ENCODE measurements at regions not wholly inside any gene's neighbourhood (a gene's known extent, or its start where the extent isn't known, plus 50 kb on each side); places are given as distances from the start of the nearest gene placed in this dataset.

GRCh38 chr2:6475155-6475940 is 390.4 kb downstream of the CMPK2 start:
- Histone ChIP-seq H3K4me3 (ENCODE audit: low read length in 2 of 2) (no peak overlapping the region), H3K27me3 (ENCODE audit: control insufficient read depth in 2 of 2, insufficient read depth in 2 of 2, low read length in 2 of 2) (no peaks in the 10 kb centered on the region), H3K27ac (ENCODE audit: low read depth in 2 of 2, low read length in 2 of 2) (no peak overlapping the region), H3K9ac (ENCODE audit: low read depth in 1 of 2, low read length in 2 of 2) (no peak overlapping the region), H3K9me3 (ENCODE audit: control insufficient read depth in 2 of 2, low read length in 2 of 2) (no peaks in the 10 kb centered on the region), H3K4me1 (ENCODE audit: control insufficient read depth in 2 of 2, insufficient read depth in 2 of 2, low read length in 2 of 2) (no peaks in the 10 kb centered on the region), H3K36me3 (ENCODE audit: control insufficient read depth in 2 of 2, insufficient read depth in 2 of 2, low read length in 2 of 2) (no peaks in the 10 kb centered on the region)

- Histone ChIP-seq H3K9ac (ENCODE audit: low read depth in 1 of 2, low read length in 2 of 2) (no peak overlapping the region), H3K9me3 (ENCODE audit: control insufficient read depth in 2 of 2, low read length in 2 of 2) (no peaks in the 10 kb centered on the region), H3K4me3 (ENCODE audit: low read length in 2 of 2) (no peak overlapping the region), H3K36me3 (ENCODE audit: control insufficient read depth in 2 of 2, insufficient read depth in 2 of 2, low read length in 2 of 2) (no peaks in the 10 kb centered on the region), H3K27ac (ENCODE audit: low read depth in 2 of 2, low read length in 2 of 2) (no peak overlapping the region), H3K27me3 (ENCODE audit: control insufficient read depth in 2 of 2, insufficient read depth in 2 of 2, low read length in 2 of 2) (no peaks in the 10 kb centered on the region), H3K4me1 (ENCODE audit: control insufficient read depth in 2 of 2, insufficient read depth in 2 of 2, low read length in 2 of 2) (no peaks in the 10 kb centered on the region)
These were observed 385.2 kb downstream of the CMPK2 start for GRCh38 chr2:6480514-6480913.

- H3K27me3 ChIP-seq (ENCODE audit: control insufficient read depth in 2 of 2, insufficient read depth in 2 of 2, low read length in 2 of 2) = no peaks in the 10 kb centered on the region
- no peak overlapping the region for H3K9ac ChIP-seq (ENCODE audit: low read depth in 1 of 2, low read length in 2 of 2)
- no peak overlapping the region for H3K27ac ChIP-seq (ENCODE audit: low read depth in 2 of 2, low read length in 2 of 2)
- H3K9me3 ChIP-seq (ENCODE audit: control insufficient read depth in 2 of 2, low read length in 2 of 2) = no peaks in the 10 kb centered on the region
- H3K36me3 ChIP-seq (ENCODE audit: control insufficient read depth in 2 of 2, insufficient read depth in 2 of 2, low read length in 2 of 2) = no peaks in the 10 kb centered on the region
- H3K4me3 ChIP-seq (ENCODE audit: low read length in 2 of 2) = no peak overlapping the region
- no peaks in the 10 kb centered on the region for H3K4me1 ChIP-seq (ENCODE audit: control insufficient read depth in 2 of 2, insufficient read depth in 2 of 2, low read length in 2 of 2)
These were observed 383.5 kb downstream of the CMPK2 start for GRCh38 chr2:6482256-6482655.

GRCh38 chr2:6487765-6488164 is 377.9 kb downstream of the CMPK2 start:
- Histone ChIP-seq H3K27me3 (ENCODE audit: control insufficient read depth in 2 of 2, insufficient read depth in 2 of 2, low read length in 2 of 2) (no peaks in the 10 kb centered on the region), H3K4me3 (ENCODE audit: low read length in 2 of 2) (no peak overlapping the region), H3K36me3 (ENCODE audit: control insufficient read depth in 2 of 2, insufficient read depth in 2 of 2, low read length in 2 of 2) (no peaks in the 10 kb centered on the region), H3K9me3 (ENCODE audit: control insufficient read depth in 2 of 2, low read length in 2 of 2) (no peaks in the 10 kb centered on the region), H3K4me1 (ENCODE audit: control insufficient read depth in 2 of 2, insufficient read depth in 2 of 2, low read length in 2 of 2) (no peaks in the 10 kb centered on the region), H3K27ac (ENCODE audit: low read depth in 2 of 2, low read length in 2 of 2) (no peak overlapping the region), H3K9ac (ENCODE audit: low read depth in 1 of 2, low read length in 2 of 2) (no peak overlapping the region)

GRCh38 chr2:6492573-6492972 is 373.1 kb downstream of the CMPK2 start:
- Histone ChIP-seq H3K9ac (ENCODE audit: low read depth in 1 of 2, low read length in 2 of 2) (no peak overlapping the region), H3K27ac (ENCODE audit: low read depth in 2 of 2, low read length in 2 of 2) (no peak overlapping the region), H3K4me3 (ENCODE audit: low read length in 2 of 2) (no peak overlapping the region), H3K9me3 (ENCODE audit: control insufficient read depth in 2 of 2, low read length in 2 of 2) (no peaks in the 10 kb centered on the region), H3K4me1 (ENCODE audit: control insufficient read depth in 2 of 2, insufficient read depth in 2 of 2, low read length in 2 of 2) (no peaks in the 10 kb centered on the region), H3K27me3 (ENCODE audit: control insufficient read depth in 2 of 2, insufficient read depth in 2 of 2, low read length in 2 of 2) (no peaks in the 10 kb centered on the region), H3K36me3 (ENCODE audit: control insufficient read depth in 2 of 2, insufficient read depth in 2 of 2, low read length in 2 of 2) (no peaks in the 10 kb centered on the region)

- no peaks in the 10 kb centered on the region for H3K36me3 ChIP-seq (ENCODE audit: control insufficient read depth in 2 of 2, insufficient read depth in 2 of 2, low read length in 2 of 2)
- H3K4me3 ChIP-seq (ENCODE audit: low read length in 2 of 2) = no peak overlapping the region
- H3K27me3 ChIP-seq (ENCODE audit: control insufficient read depth in 2 of 2, insufficient read depth in 2 of 2, low read length in 2 of 2) = no peaks in the 10 kb centered on the region
- no peaks in the 10 kb centered on the region for H3K9me3 ChIP-seq (ENCODE audit: control insufficient read depth in 2 of 2, low read length in 2 of 2)
- no peak overlapping the region for H3K27ac ChIP-seq (ENCODE audit: low read depth in 2 of 2, low read length in 2 of 2)
- no peak overlapping the region for H3K9ac ChIP-seq (ENCODE audit: low read depth in 1 of 2, low read length in 2 of 2)
- no peaks in the 10 kb centered on the region for H3K4me1 ChIP-seq (ENCODE audit: control insufficient read depth in 2 of 2, insufficient read depth in 2 of 2, low read length in 2 of 2)
These were observed 372.4 kb downstream of the CMPK2 start for GRCh38 chr2:6493266-6493665.

- Histone ChIP-seq H3K9me3 (ENCODE audit: control insufficient read depth in 2 of 2, low read length in 2 of 2) (no peaks in the 10 kb centered on the region), H3K36me3 (ENCODE audit: control insufficient read depth in 2 of 2, insufficient read depth in 2 of 2, low read length in 2 of 2) (no peaks in the 10 kb centered on the region), H3K4me3 (ENCODE audit: low read length in 2 of 2) (no peak overlapping the region), H3K9ac (ENCODE audit: low read depth in 1 of 2, low read length in 2 of 2) (no peak overlapping the region), H3K27me3 (ENCODE audit: control insufficient read depth in 2 of 2, insufficient read depth in 2 of 2, low read length in 2 of 2) (no peaks in the 10 kb centered on the region), H3K4me1 (ENCODE audit: control insufficient read depth in 2 of 2, insufficient read depth in 2 of 2, low read length in 2 of 2) (no peaks in the 10 kb centered on the region), H3K27ac (ENCODE audit: low read depth in 2 of 2, low read length in 2 of 2) (no peak overlapping the region)
These were observed 372.0 kb downstream of the CMPK2 start for GRCh38 chr2:6493669-6494068.

GRCh38 chr2:6495466-6495865 is 370.2 kb downstream of the CMPK2 start:
- H3K4me1 ChIP-seq (ENCODE audit: control insufficient read depth in 2 of 2, insufficient read depth in 2 of 2, low read length in 2 of 2) = no peaks in the 10 kb centered on the region
- H3K27ac ChIP-seq (ENCODE audit: low read depth in 2 of 2, low read length in 2 of 2) = no peak overlapping the region
- H3K36me3 ChIP-seq (ENCODE audit: control insufficient read depth in 2 of 2, insufficient read depth in 2 of 2, low read length in 2 of 2) = no peaks in the 10 kb centered on the region
- H3K9ac ChIP-seq (ENCODE audit: low read depth in 1 of 2, low read length in 2 of 2) = no peak overlapping the region
- H3K27me3 ChIP-seq (ENCODE audit: control insufficient read depth in 2 of 2, insufficient read depth in 2 of 2, low read length in 2 of 2) = no peaks in the 10 kb centered on the region
- H3K9me3 ChIP-seq (ENCODE audit: control insufficient read depth in 2 of 2, low read length in 2 of 2) = no peaks in the 10 kb centered on the region
- no peak overlapping the region for H3K4me3 ChIP-seq (ENCODE audit: low read length in 2 of 2)

- no peak overlapping the region for H3K4me3 ChIP-seq (ENCODE audit: low read length in 2 of 2)
- no peak overlapping the region for H3K9ac ChIP-seq (ENCODE audit: low read depth in 1 of 2, low read length in 2 of 2)
- no peaks in the 10 kb centered on the region for H3K27me3 ChIP-seq (ENCODE audit: control insufficient read depth in 2 of 2, insufficient read depth in 2 of 2, low read length in 2 of 2)
- H3K9me3 ChIP-seq (ENCODE audit: control insufficient read depth in 2 of 2, low read length in 2 of 2) = no peaks in the 10 kb centered on the region
- no peaks in the 10 kb centered on the region for H3K36me3 ChIP-seq (ENCODE audit: control insufficient read depth in 2 of 2, insufficient read depth in 2 of 2, low read length in 2 of 2)
- no peak overlapping the region for H3K27ac ChIP-seq (ENCODE audit: low read depth in 2 of 2, low read length in 2 of 2)
- no peaks in the 10 kb centered on the region for H3K4me1 ChIP-seq (ENCODE audit: control insufficient read depth in 2 of 2, insufficient read depth in 2 of 2, low read length in 2 of 2)
These were observed 369.3 kb downstream of the CMPK2 start for GRCh38 chr2:6496376-6496775.

- Histone ChIP-seq H3K27ac (ENCODE audit: low read depth in 2 of 2, low read length in 2 of 2) (no peak overlapping the region), H3K27me3 (ENCODE audit: control insufficient read depth in 2 of 2, insufficient read depth in 2 of 2, low read length in 2 of 2) (no peaks in the 10 kb centered on the region), H3K36me3 (ENCODE audit: control insufficient read depth in 2 of 2, insufficient read depth in 2 of 2, low read length in 2 of 2) (no peaks in the 10 kb centered on the region), H3K9ac (ENCODE audit: low read depth in 1 of 2, low read length in 2 of 2) (no peak overlapping the region), H3K4me3 (ENCODE audit: low read length in 2 of 2) (no peak overlapping the region), H3K9me3 (ENCODE audit: control insufficient read depth in 2 of 2, low read length in 2 of 2) (no peaks in the 10 kb centered on the region), H3K4me1 (ENCODE audit: control insufficient read depth in 2 of 2, insufficient read depth in 2 of 2, low read length in 2 of 2) (no peaks in the 10 kb centered on the region)
These were observed 368.7 kb downstream of the CMPK2 start for GRCh38 chr2:6497048-6497447.
